Upper lobe of left lung (tissue), 6 donors: ENCODE measurements at regions not wholly inside any gene's neighbourhood (a gene's known extent, or its start where the extent isn't known, plus 50 kb on each side); places are given as distances from the start of the nearest gene placed in this dataset.

ENCODE experiments used
- ATAC-seq, 2 donors: fragments of 200-7000 bp; cut with Tn5 transposase; one replicate each; pipeline ENCODE4 v1.9.1; 2022; ENCODE audit warnings: mild to moderate bottlenecking in 2 of 2, moderate library complexity in 2 of 2; ENCODE audit not compliant: low FRiP score in 2 of 2
- DNase-seq, 2 donors: peaks; one replicate each; pipeline ENCODE4 v3.0.0-alpha.2; 2019 to 2020
- H3K27ac ChIP-seq, 4 donors: fragments of 200-600 bp; sonication (generic); one replicate each; pipeline ENCODE4 v1.5.1; 2016 to 2019
- H3K27me3 ChIP-seq, 4 donors: fragments of 200-600 bp; sonication (generic); one replicate each; pipeline ENCODE4 v1.5.1; 2017 to 2019
- H3K36me3 ChIP-seq, 4 donors: fragments of 200-600 bp; sonication (generic); one replicate each; pipeline ENCODE4 v1.5.1; 2016 to 2019
- H3K4me1 ChIP-seq, 4 donors: fragments of 200-600 bp; sonication (generic); one replicate each; pipeline ENCODE4 v1.5.1; 2018 to 2019
- H3K4me3 ChIP-seq, 4 donors: fragments of 200-600 bp; sonication (generic); one replicate each; pipeline ENCODE4 v1.5.1; 2017 to 2019; ENCODE audit warnings: mild to moderate bottlenecking in 2 of 4, moderate library complexity in 1 of 4
- H3K9me3 ChIP-seq, 4 donors: fragments of 200-600 bp; sonication (generic); one replicate each; pipeline ENCODE4 v1.5.1; 2018 to 2019
- CTCF ChIP-seq, 6 experiments: fragments of 450-650 bp in 4 of 6; fragments of 200-600 bp in 2 of 6; sonication (generic) in 2 of 6; IDR thresholded peaks; one replicate each; pipeline ENCODE4 v1.5.1; 2016 to 2019; ENCODE audit warnings: antibody characterized with exemption in 6 of 6
- EP300 ChIP-seq, 4 donors: sonication (generic); formaldehyde crosslinking; IDR thresholded peaks; one replicate each; pipeline ENCODE4 v1.5.1; 2017; ENCODE audit warnings: antibody characterized with exemption in 4 of 4, control low read depth in 2 of 4
- POLR2A ChIP-seq, 4 donors: fragments of 450-650 bp; IDR thresholded peaks; one replicate each; pipeline ENCODE4 v1.5.1; 2016 to 2017; ENCODE audit warnings: antibody characterized with exemption in 4 of 4, mild to moderate bottlenecking in 2 of 4
- POLR2AphosphoS5 ChIP-seq, 2 donors: sonication (generic); formaldehyde crosslinking; IDR thresholded peaks; one replicate each; pipeline ENCODE4 v1.5.1; 2017; ENCODE audit warnings: antibody characterized with exemption in 2 of 2
- WGBS, 2 donors: methylation state at CpG; one replicate each; pipeline ENCODE4 v1.1.5; 2017 to 2018; 5-methylcytosine and 5-hydroxymethylcytosine counted together
- donor health status: DM: no; HTN: no; CAD: no; lungs with moderate emphysema.
- donor health status: DM: no; HTN: yes; CAD: no; lungs with severe emphysema.

GRCh38 chr1:110770832-110771231, 96.1 kb upstream of the KCNA3 start:
- no peaks in the 10 kb centered on the region for H3K9me3 ChIP-seq
- no peak overlapping the region for H3K27ac ChIP-seq
- ATAC-seq (no peak), DNase-seq (no peak)
- no peak for TF ChIP-seq EP300 (IDR thresholded peaks at IDR 0.05)
- no peak for TF ChIP-seq CTCF (IDR thresholded peaks at IDR 0.05)
- TF ChIP-seq POLR2AphosphoS5 (IDR thresholded peaks at IDR 0.05) = no peak
- TF ChIP-seq POLR2A (IDR thresholded peaks at IDR 0.05) = no peak
- 58 to 71% methylated on average over 2 of the region's 2 CpGs for WGBS, 2 donors
- H3K4me1 ChIP-seq = peaks cover 0 to 5% (median under 1%) of the 10 kb centered on the region in 4 donors
- H3K4me3 ChIP-seq = no peak overlapping the region
- H3K27me3 ChIP-seq = no peaks in the 10 kb centered on the region
- no peaks in the 10 kb centered on the region for H3K36me3 ChIP-seq

GRCh38 chr1:110768605-110769004, 93.9 kb upstream of the KCNA3 start:
- no peak overlapping the region for H3K4me3 ChIP-seq
- no peak for DNase-seq
- 37% methylated on average over 2 of the region's 2 CpGs for WGBS, 2 donors
- H3K27ac ChIP-seq = no peak overlapping the region
- peaks cover 0 to 4% (median 0%) of the 10 kb centered on the region in 4 donors for H3K4me1 ChIP-seq
- TF ChIP-seq POLR2A (IDR thresholded peaks at IDR 0.05) (no peak), POLR2AphosphoS5 (IDR thresholded peaks at IDR 0.05) (no peak), CTCF (IDR thresholded peaks at IDR 0.05) (no peak), EP300 (IDR thresholded peaks at IDR 0.05) (no peak)
- no peaks in the 10 kb centered on the region for H3K27me3 ChIP-seq
- no peaks in the 10 kb centered on the region for H3K36me3 ChIP-seq
- no peak for ATAC-seq
- H3K9me3 ChIP-seq = no peaks in the 10 kb centered on the region

GRCh38 chr1:110766336-110766647, 91.6 kb upstream of the KCNA3 start:
- H3K4me3 ChIP-seq = no peak overlapping the region
- peaks cover 0 to 4% (median 0%) of the 10 kb centered on the region in 4 donors for H3K4me1 ChIP-seq
- DNase-seq = no peak
- ATAC-seq = no peak
- H3K27ac ChIP-seq = no peak overlapping the region
- TF ChIP-seq CTCF (IDR thresholded peaks at IDR 0.05) (peak in 1 of 6 experiments; percentile 11), POLR2A (IDR thresholded peaks at IDR 0.05) (no peak), EP300 (IDR thresholded peaks at IDR 0.05) (no peak)
- 13% methylated on average over 1 of the region's 1 CpG for WGBS, 2 donors
- no peaks in the 10 kb centered on the region for H3K9me3 ChIP-seq
- no peaks in the 10 kb centered on the region for H3K36me3 ChIP-seq
- no peaks in the 10 kb centered on the region for H3K27me3 ChIP-seq

GRCh38 chr1:110765640-110766335, 91.0 kb upstream of the KCNA3 start:
- Histone ChIP-seq H3K9me3 (no peaks in the 10 kb centered on the region), H3K27me3 (no peaks in the 10 kb centered on the region), H3K4me3 (no peak overlapping the region), H3K36me3 (no peaks in the 10 kb centered on the region), H3K27ac (no peak overlapping the region), H3K4me1 (peaks cover 0 to 4% (median 0%) of the 10 kb centered on the region in 4 donors)
- TF ChIP-seq CTCF (IDR thresholded peaks at IDR 0.05) (peak; percentile 54 to 81 (median 70)), POLR2A (IDR thresholded peaks at IDR 0.05) (no peak)
- WGBS, 2 donors = 16 to 19% methylated on average over 5 of the region's 5 CpGs
- ATAC-seq (peak in 1 of 2 donors; percentile 87), DNase-seq (no peak)

- Histone ChIP-seq H3K4me3 (no peak overlapping the region), H3K9me3 (no peaks in the 10 kb centered on the region), H3K27ac (no peak overlapping the region), H3K4me1 (peaks cover 0 to 4% (median 0%) of the 10 kb centered on the region in 4 donors), H3K36me3 (no peaks in the 10 kb centered on the region), H3K27me3 (no peaks in the 10 kb centered on the region)
- WGBS, 2 donors = 80 to 84% methylated on average over 4 of the region's 4 CpGs
- ATAC-seq = no peak
- no peak for DNase-seq
- TF ChIP-seq POLR2AphosphoS5 (IDR thresholded peaks at IDR 0.05) (no peak), POLR2A (IDR thresholded peaks at IDR 0.05) (no peak), EP300 (IDR thresholded peaks at IDR 0.05) (no peak), CTCF (IDR thresholded peaks at IDR 0.05) (no peak)
Observed at GRCh38 chr1:110763149-110763548, 88.4 kb upstream of the KCNA3 start.
